ENCODE measurements at regions not wholly inside any gene's neighbourhood (a gene's known extent, or its start where the extent isn't known, plus 50 kb on each side); places are given as distances from the start of the nearest gene placed in this dataset.

- DNase-seq (ENCODE audit: low spot score) = no peak
- intact Hi-C loops (cut with DNase I) = no loop called here
Measured at GRCh38 chr1:232379063-232379434, 250.9 kb downstream of the SIPA1L2 start.

DNA sequence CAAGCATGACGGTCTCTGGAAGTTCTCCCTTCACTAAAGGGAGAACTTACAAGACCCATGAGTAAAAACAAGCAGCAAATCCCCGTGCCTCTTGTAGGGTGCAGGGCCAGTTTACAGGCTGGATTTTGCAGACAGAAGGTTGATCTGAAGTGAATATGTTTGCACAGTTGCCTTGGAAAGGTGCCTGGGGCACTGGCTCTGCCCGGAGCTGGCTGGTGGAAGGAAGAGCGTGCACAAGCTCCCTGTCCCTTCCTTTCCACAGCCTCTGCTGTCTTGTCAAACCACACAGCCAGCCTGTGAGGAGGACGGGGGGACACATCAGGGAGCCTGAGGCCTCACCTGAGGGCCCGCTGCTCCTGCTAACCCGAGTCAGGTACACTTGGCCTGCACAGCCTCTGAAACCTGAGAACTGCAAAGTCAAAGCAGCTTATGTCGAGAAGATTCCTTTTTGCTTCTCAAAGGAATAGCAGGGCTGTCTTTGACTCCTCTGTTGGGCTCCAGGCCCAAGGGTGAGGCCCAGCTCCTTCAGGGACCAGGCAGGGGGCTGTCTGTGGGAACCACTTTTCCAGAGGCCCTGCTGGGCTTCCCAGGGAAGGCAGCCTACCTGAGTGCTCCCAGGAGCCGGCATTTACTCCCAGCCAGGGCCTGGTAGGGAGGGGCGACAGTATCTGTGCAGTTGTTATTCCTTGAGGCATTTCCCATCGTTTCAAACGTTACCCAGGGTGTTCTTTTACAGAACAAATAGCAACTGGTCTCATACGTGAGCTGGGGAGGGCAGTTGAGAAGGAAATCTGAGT is 251.5 kb downstream of the SIPA1L2 start:
- no peak for DNase-seq (ENCODE audit: low spot score)
- intact Hi-C loops (cut with DNase I) = no loop called here

DNA sequence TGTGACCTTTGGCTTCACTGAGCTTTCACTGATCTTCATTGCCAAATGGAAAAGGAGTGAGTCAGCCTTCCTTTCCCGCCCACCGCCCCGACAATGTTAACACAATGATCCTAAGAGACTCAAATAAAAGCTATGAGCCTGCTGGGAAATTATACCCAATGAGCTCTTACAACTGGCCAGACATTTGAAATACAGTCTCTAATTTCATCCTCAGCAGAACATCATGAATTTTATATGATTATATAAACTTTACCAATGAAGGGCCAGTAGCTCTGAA is 252.5 kb downstream of the SIPA1L2 start:
- intact Hi-C loops (cut with DNase I) = no loop called here
- DNase-seq (ENCODE audit: low spot score) = peak; percentile 87

DNA sequence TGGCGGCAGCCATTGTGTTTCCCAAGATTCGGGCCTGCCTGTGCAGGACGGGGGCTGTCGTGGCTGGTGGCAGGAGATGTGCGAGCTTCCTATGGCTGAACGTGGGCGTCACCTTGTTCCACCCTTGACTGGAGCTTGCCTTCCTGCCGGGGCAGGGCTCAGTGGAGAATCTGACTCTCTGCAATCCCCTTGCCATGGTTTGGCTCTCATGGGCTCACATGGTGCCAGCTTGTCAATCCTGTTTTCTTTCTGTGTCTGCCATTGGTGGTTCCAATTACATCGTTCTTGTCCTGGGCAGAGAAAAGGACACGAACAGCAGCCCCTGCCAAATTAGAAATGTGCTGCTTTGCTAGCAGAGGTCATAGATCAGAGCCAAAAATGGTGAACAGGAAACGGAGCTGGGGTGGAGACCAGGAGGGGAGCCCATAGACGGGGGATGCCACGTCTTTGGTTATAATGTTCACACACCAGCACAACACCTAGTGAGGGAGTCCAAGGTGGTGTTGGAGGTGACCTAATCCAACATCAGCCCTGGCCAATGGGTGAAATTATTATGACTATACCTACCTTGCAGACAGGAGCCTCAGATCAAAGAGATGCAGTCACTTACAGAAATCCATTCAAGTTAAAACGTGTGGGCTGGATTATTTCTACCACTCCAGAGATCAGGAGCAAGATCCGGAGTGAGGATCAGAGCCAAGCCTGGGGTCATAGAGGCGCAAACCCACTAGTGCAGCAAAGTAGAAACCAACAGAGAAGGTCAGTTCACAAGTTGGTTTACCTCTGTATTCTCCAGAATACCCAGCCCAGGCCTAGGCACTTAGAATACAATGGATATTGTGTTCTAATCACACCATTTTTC is 253.1 kb downstream of the SIPA1L2 start:
- DNase-seq (ENCODE audit: low spot score) = no peak
- intact Hi-C loops (cut with DNase I) = no loop called here

- intact Hi-C loops (cut with DNase I) = no loop called here
Measured at GRCh38 chr1:232372841-232373440, 257.0 kb downstream of the SIPA1L2 start.

GRCh38 chr1:232372431-232372830 is 257.5 kb downstream of the SIPA1L2 start:
- no peak for DNase-seq (ENCODE audit: low spot score)

More at GRCh38 chr1:232372841-232373440, 257.0 kb downstream of the SIPA1L2 start:
- no peak for DNase-seq (ENCODE audit: low spot score)

DNA sequence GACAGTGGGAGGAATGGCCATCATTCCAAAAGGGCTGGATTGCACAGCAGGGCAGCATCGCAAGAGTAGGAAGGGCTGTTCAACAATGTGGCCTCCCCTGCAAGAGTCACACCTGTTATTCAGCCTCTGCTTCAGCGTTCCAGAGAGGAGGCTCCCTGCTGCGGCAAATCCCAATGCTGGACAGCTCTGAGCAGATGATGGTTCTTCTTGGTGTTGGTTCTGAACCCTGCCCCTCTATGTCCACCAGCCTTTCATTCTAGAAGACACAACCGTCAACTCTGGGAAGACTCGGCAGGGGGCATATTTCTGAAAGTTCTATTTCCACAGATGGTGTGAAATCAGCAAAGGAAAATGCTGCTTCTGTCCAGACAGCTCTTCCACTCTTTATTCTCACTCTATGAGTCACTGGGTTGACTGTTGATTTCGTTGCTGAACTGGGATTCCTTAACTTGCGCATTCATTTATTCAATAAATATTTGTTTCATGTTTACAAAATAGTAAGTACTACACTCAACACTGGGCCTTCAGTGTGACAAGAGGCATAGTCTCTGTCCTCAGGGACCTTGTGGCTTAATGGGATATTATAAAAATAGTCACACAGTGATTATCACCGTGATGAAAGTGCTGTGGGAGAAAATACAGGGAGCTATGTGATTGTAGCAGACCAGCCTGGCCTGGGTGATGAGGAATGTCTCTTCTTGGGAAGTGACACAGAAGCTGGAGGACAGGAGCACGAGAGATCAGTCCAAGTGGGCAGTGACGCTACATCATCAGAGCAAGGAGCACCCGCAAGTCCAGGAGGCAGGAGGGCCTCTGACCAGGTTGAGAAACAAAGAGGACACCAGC is 260.3 kb downstream of the SIPA1L2 start:
- no peak for DNase-seq (ENCODE audit: low spot score)
- intact Hi-C loops (cut with DNase I) = loop anchor here in 1 of 2 donors (2.0 kb wide), 1 partner anchor 61 kb away; no protein-coding TSS in a partner anchor

More at GRCh38 chr1:232372431-232372830, 257.5 kb downstream of the SIPA1L2 start:
- intact Hi-C loops (cut with DNase I) = no loop called here

DNA sequence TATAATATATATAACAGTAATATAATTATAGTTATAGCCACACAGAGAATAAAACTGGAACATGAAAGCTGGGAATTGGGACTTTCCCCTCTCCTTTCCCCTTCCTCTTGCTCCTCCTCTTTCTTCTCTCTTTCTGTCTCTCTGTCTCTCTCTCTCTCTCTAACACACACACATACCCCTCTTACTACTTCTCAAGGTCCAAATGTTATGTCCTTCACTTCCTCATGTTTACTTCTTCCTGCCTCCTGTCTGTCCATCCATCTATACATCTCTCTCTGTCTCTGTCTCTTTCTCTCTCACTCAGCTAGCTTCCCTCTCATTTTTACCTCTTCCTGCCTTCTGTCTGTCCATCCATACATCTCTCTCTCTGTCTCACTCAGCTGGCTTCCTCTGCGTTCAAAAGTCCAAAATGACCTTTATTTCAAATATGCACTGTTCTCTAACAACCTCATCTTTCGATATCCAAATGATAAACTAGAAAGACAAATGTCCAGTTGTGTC is 261.1 kb downstream of the SIPA1L2 start:
- intact Hi-C loops (cut with DNase I) = no loop called here
- DNase-seq (ENCODE audit: low spot score) = no peak

GRCh38 chr1:232367293-232367692 is 262.6 kb downstream of the SIPA1L2 start:
- no peak for DNase-seq (ENCODE audit: low spot score)
- intact Hi-C loops (cut with DNase I) = no loop called here

GRCh38 chr1:232364654-232365382 is 265.1 kb downstream of the SIPA1L2 start:
- intact Hi-C loops (cut with DNase I) = no loop called here

DNA sequence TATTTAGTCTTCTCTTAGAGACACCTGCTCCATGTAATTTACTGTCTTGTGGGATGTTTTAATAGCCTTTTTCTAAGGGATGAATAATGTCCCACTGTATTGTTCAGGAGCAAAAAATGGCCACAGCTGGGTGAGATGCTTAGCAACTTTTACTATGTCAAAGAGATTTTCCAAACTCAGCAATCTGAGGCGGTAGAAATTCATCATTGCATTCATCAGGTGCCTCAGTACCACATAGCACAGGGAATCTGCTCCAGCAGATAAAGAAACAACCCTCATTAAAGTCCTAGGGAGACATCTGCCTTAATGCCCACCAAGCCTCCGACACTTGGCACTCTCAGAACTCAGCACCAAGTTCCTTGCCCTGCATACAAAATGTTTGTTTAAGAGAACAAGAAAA is 266.9 kb downstream of the SIPA1L2 start:
- intact Hi-C loops (cut with DNase I) = no loop called here
- DNase-seq (ENCODE audit: low spot score) = no peak

More at GRCh38 chr1:232364654-232365382, 265.1 kb downstream of the SIPA1L2 start:
- DNase-seq (ENCODE audit: low spot score) = no peak

GRCh38 chr1:232357416-232357815 is 272.5 kb downstream of the SIPA1L2 start:
- intact Hi-C loops (cut with DNase I) = no loop called here
- DNase-seq (ENCODE audit: low spot score) = no peak

DNA sequence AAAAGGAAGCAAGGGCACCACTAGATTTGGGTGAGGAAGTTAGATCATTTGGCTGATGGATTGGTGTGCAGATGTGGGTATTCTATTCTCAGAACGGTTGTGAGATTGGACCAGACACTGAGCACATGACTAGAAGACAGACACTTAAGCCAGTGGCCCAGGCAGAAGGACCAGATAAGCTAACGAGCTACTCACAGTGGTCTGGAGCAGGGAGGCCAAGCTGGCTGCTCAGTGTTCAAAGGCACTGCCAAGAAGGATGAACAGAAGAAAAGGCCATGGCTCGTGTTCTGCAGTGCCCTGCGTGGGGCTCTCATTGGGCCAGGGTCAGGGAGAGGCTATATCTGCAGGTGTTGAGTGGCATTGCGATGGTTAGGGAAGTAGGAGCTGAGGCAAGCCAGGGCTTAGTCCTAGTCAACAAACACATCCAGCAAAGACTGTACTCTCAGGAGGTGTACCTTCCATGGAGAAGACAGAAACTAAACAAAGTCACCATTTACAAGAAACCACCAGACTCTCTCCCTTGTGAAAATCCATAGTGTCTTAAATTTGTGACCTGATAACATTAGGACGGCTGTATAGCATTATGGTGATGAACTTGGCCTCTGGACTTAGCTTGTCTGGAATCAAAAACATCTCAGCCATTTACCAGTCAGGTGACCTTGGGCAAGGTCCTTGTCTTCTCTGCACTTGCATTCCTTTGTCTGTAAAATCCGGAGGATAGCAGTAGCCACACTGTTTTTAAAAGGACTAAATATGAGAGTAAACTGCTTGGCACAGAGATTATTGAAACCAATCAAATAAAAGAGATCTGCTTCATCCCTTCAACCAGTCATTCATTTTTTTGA is 274.5 kb downstream of the SIPA1L2 start:
- DNase-seq (ENCODE audit: low spot score) = no peak
- intact Hi-C loops (cut with DNase I) = no loop called here

- intact Hi-C loops (cut with DNase I) = no loop called here
- DNase-seq (ENCODE audit: low spot score) = no peak
Measured at GRCh38 chr1:232353001-232353400, 276.9 kb downstream of the SIPA1L2 start.

DNA sequence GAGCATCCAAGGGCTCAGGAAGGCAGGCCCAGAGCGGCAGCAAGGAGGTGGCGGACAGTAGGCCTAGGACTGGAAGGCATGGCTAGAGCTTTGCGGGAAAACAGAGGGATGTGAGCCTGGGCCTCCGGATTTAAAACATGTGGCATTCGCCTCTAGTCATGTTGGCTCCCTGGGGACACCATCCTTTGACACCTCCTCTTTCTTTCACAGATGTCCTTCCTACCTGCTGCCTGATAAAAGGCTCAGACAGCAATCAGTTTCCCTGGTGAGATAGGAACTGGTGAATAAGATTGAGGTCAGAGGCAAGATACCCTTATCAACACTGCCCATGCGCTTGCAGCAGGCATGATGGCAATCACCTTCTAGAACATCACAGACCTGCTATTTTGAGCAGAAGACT is 277.6 kb downstream of the SIPA1L2 start:
- intact Hi-C loops (cut with DNase I) = no loop called here
- DNase-seq (ENCODE audit: low spot score) = no peak

DNA sequence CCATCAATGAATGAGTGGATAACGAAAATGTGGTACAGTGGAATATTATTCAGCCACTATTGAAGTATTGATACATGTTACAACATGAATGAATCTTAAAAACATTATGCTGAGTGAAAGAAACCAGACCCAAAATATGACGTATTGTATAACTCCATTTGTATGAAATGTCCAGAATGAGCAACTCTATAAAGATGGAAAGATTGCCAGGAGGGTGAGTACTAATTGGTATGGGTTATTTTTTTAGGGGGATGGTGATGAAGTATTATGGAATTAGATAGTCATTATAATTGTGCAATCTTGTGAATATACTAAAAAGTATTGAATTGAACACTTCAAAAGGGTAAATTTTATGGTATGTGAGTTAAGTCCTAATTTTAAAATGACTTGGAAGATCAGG is 278.6 kb downstream of the SIPA1L2 start:
- intact Hi-C loops (cut with DNase I) = no loop called here
- DNase-seq (ENCODE audit: low spot score) = no peak

GRCh38 chr1:232346844-232347243 is 283.1 kb downstream of the SIPA1L2 start:
- no peak for DNase-seq (ENCODE audit: low spot score)
- intact Hi-C loops (cut with DNase I) = no loop called here
